Breast epithelium (tissue), 4 donors: ENCODE measurements at regions not wholly inside any gene's neighbourhood (a gene's known extent, or its start where the extent isn't known, plus 50 kb on each side); places are given as distances from the start of the nearest gene placed in this dataset.

Source experiments
- DNase-seq, 2 donors: peaks; one replicate each; pipeline ENCODE4 v3.0.0-alpha.2; 2019; ENCODE audit warnings: low spot score in 2 of 2
- H3K27ac ChIP-seq, 2 donors: fragments of 200-600 bp; sonication (generic) in 1 of 2; one replicate each; pipeline ENCODE4 v1.5.1; 2016 to 2019; ENCODE audit warnings: mild to moderate bottlenecking in 1 of 2
- H3K27me3 ChIP-seq, 2 donors: fragments of 200-600 bp; sonication (generic) in 1 of 2; one replicate each; pipeline versions ENCODE4 v1.5.1 to v1.6.0; 2017 to 2019; ENCODE audit warnings: control low read depth in 1 of 2, mild to moderate bottlenecking in 1 of 2
- H3K36me3 ChIP-seq: fragments of 200-600 bp; one replicate; pipeline ENCODE4 v1.5.1; 2019
- H3K4me1 ChIP-seq, 2 donors: fragments of 200-600 bp; sonication (generic); one replicate each; pipeline ENCODE4 v1.5.1; 2016 to 2019; ENCODE audit warnings: control low read depth in 1 of 2
- H3K4me3 ChIP-seq, 3 donors: fragments of 200-600 bp; sonication (generic); 1 replicate in 2 of 3; 2 replicates in 1 of 3; pipeline ENCODE4 v1.5.1; 2016 to 2019; ENCODE audit warnings: mild to moderate bottlenecking in 3 of 3, moderate library complexity in 2 of 3
- H3K9me3 ChIP-seq, 2 donors: fragments of 200-600 bp; sonication (generic) in 1 of 2; one replicate each; pipeline ENCODE4 v1.5.1; 2016 to 2019; ENCODE audit warnings: control low read depth in 1 of 2
- POLR2A ChIP-seq: fragments of 450-650 bp; IDR thresholded peaks from one replicate; pipeline ENCODE4 v1.6.1; 2016; ENCODE audit warnings: antibody characterized with exemption, mild to moderate bottlenecking, moderate library complexity
- POLR2AphosphoS5 ChIP-seq, 3 donors: sonication (generic); formaldehyde crosslinking; IDR thresholded peaks; one replicate each; pipeline ENCODE4 v1.6.1; 2017; ENCODE audit warnings: antibody characterized with exemption in 3 of 3
- intact Hi-C: fragments of 100-400 bp; cut with DNase I; formaldehyde crosslinking; loops from one replicate; pipeline ENCODE4 v1.15.1; 2023; ENCODE audit warnings: low total_unique reads
- TF ChIP-seq, protein P1 (sequence below), 3 donors: fragments of 450-650 bp; IDR thresholded peaks; one replicate each; pipeline ENCODE4 v1.5.1; 2016 to 2017; ENCODE audit warnings: antibody characterized with exemption in 3 of 3, mild to moderate bottlenecking in 3 of 3, moderate library complexity in 3 of 3

DNA sequence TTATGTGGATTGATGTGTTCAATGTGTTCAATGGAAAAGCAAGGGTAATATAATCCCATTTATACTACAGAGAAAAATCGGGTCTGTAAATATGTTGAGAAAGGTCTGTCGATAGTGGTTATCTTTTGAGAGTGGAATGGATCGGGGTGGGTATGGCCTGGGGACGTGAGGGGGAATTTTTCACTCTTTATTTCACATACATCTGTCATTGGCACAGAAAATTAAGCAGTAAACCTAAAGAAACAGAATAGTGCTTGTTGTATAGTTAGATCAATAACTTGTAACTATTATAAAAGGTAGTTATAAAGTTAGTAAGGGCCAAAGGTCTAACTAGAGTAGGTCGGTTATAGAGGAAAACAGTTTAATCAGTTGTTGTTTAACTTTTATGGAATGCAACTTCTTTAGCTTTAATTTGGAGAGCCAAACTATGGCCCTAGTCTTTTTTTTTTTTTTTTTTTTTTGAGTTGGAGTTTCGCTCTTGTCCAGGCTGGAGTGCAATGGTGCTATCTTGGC, 66.1 kb upstream of the ABL1 start:
- H3K27me3 ChIP-seq = no peaks in the 10 kb centered on the region
- no peak for DNase-seq
- H3K27ac ChIP-seq = no peak overlapping the region
- no peaks in the 10 kb centered on the region for H3K4me1 ChIP-seq
- H3K9me3 ChIP-seq = no peaks in the 10 kb centered on the region
- no peak overlapping the region for H3K4me3 ChIP-seq
- intact Hi-C loops = loop anchor here (10.0 kb wide), 1 partner anchor 86 kb away; no protein-coding TSS in a partner anchor
- no peak for TF ChIP-seq POLR2AphosphoS5 (IDR thresholded peaks at IDR 0.05)
- TF ChIP-seq, protein P1, sequence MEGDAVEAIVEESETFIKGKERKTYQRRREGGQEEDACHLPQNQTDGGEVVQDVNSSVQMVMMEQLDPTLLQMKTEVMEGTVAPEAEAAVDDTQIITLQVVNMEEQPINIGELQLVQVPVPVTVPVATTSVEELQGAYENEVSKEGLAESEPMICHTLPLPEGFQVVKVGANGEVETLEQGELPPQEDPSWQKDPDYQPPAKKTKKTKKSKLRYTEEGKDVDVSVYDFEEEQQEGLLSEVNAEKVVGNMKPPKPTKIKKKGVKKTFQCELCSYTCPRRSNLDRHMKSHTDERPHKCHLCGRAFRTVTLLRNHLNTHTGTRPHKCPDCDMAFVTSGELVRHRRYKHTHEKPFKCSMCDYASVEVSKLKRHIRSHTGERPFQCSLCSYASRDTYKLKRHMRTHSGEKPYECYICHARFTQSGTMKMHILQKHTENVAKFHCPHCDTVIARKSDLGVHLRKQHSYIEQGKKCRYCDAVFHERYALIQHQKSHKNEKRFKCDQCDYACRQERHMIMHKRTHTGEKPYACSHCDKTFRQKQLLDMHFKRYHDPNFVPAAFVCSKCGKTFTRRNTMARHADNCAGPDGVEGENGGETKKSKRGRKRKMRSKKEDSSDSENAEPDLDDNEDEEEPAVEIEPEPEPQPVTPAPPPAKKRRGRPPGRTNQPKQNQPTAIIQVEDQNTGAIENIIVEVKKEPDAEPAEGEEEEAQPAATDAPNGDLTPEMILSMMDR (IDR thresholded peaks at IDR 0.05) = no peak
- TF ChIP-seq POLR2A = no peak
- H3K36me3 ChIP-seq = no peaks in the 10 kb centered on the region

DNA sequence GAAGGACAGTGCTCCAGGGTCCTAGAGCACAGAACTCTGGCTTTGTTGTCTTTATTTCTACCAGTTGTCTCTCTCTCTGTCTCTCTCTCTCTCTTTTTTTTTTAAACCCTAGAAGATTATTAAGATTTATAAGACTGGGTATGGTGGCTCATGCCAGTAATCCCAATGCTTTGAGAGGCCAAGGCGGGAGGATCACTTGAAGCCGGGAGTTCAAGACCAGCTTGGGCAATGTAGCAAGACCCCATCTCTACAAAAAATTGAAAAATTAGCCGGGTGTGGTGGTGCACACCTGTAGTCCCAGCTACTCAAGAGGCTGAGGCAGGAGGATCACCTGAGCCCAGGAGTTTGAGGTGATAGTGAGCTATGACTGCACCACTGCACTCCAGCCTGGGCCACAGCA, 65.0 kb upstream of the ABL1 start:
- H3K36me3 ChIP-seq = no peaks in the 10 kb centered on the region
- TF ChIP-seq, protein P1 (IDR thresholded peaks at IDR 0.05) = no peak
- no peak for TF ChIP-seq POLR2A
- no peak for TF ChIP-seq POLR2AphosphoS5 (IDR thresholded peaks at IDR 0.05)
- H3K27ac ChIP-seq = no peak overlapping the region
- H3K4me1 ChIP-seq = no peaks in the 10 kb centered on the region
- no peak for DNase-seq
- no peaks in the 10 kb centered on the region for H3K9me3 ChIP-seq
- intact Hi-C loops = loop anchor here (10.0 kb wide), 1 partner anchor 55 kb away; no protein-coding TSS in a partner anchor
- H3K27me3 ChIP-seq = no peaks in the 10 kb centered on the region
- no peak overlapping the region for H3K4me3 ChIP-seq

DNA sequence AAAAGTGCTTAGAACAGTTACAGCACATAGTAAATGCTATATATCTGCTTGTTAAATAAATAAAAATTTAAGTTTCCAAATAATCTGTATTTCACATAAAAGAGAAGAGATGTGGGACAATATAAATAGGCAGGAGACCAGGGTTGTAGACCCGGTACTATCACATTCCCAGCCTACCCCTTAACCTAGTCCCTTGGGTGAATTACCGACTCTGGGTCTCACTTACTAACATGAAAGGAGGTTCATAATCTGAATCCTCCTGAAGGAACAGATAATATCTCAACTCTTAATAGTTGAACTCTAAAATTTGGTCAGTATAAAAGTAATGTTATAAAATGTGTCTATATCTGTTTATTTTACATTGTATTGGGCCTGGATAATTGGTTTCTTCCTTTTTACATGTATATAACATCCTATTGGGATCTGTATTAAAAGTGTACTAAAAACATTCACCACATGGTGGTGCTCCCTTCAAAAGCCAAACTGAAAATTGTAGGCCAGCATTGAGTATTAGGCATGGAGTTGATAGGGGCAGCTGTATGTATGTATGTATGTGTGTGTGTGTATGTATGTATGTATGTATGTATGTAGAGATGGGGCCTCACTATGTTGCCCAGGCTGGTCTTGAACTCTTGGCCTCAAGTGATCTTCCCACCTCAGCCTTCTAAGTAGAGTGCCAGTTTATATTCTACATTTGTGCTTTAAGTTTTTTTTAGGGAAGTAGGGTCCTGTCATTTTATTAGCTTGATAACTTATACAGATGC, 64.2 kb upstream of the ABL1 start:
- intact Hi-C loops = loop anchor here (10.0 kb wide), 1 partner anchor 56 kb away; no protein-coding TSS in a partner anchor
- no peaks in the 10 kb centered on the region for H3K4me1 ChIP-seq

DNA sequence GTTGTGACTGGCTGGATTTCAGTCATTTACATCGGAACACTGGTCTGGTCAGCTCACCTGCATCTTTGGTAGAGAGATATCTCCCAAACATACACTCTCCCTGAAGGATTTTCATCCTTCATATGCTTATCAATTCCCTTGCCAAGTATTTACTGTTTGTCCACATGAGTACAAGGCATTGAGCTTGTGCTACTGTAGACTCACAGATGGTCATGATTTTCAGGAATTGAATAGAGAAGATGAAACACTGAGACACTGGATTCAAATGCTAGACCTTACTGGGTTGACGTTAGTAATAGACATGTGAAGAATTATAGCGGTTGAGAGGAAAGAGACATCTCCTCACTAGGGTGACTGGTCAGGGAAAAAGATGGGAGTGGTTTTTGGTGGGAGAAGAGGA, 62.9 kb upstream of the ABL1 start:
- no peak overlapping the region for H3K4me3 ChIP-seq
- no peaks in the 10 kb centered on the region for H3K27me3 ChIP-seq
- TF ChIP-seq POLR2AphosphoS5 (IDR thresholded peaks at IDR 0.05) (no peak), POLR2A (no peak)
- TF ChIP-seq, protein P1 (IDR thresholded peaks at IDR 0.05) = no peak
- no peaks in the 10 kb centered on the region for H3K4me1 ChIP-seq
- no peaks in the 10 kb centered on the region for H3K36me3 ChIP-seq
- intact Hi-C loops = loop anchor here (10.0 kb wide), 1 partner anchor 57 kb away; no protein-coding TSS in a partner anchor
- DNase-seq = no peak
- H3K27ac ChIP-seq = no peak overlapping the region
- H3K9me3 ChIP-seq = no peaks in the 10 kb centered on the region

More for the DNA sequence above, 64.2 kb upstream of the ABL1 start:
- Histone ChIP-seq H3K4me3 (no peak overlapping the region), H3K27ac (no peak overlapping the region), H3K27me3 (no peaks in the 10 kb centered on the region), H3K36me3 (no peaks in the 10 kb centered on the region), H3K9me3 (no peaks in the 10 kb centered on the region)
- TF ChIP-seq POLR2A (no peak), POLR2AphosphoS5 (IDR thresholded peaks at IDR 0.05) (no peak)
- TF ChIP-seq, protein P1 (IDR thresholded peaks at IDR 0.05) = peak; percentile 67 to 82 (median 75)
- DNase-seq = no peak

DNA sequence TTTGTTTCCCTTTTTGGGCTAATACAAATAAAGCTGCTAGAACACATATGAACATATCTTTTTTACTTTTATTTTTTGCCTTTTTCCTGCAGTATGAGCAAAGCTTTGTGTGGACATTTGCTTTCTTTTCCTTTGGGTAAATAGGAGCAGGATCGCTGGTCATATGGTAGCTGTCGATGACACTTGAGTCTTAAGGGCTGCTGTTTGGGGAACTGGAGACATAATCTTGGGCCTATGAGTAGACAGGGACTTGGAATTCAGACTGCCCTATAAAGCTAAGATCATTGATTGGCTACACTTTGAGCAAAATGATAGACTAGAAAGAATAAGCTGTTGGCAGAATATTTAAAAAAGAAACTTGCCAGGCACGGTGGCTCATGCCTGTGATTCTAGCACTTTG, 60.9 kb upstream of the ABL1 start:
- H3K27ac ChIP-seq = no peak overlapping the region
- H3K4me3 ChIP-seq = no peak overlapping the region
- no peaks in the 10 kb centered on the region for H3K27me3 ChIP-seq
- H3K4me1 ChIP-seq = no peaks in the 10 kb centered on the region
- H3K36me3 ChIP-seq = no peaks in the 10 kb centered on the region
- TF ChIP-seq, protein P1 (IDR thresholded peaks at IDR 0.05) = no peak
- TF ChIP-seq POLR2AphosphoS5 (IDR thresholded peaks at IDR 0.05) (no peak), POLR2A (no peak)
- no peak for DNase-seq
- intact Hi-C loops = loop anchor here (10.0 kb wide), 1 partner anchor 59 kb away; no protein-coding TSS in a partner anchor
- no peaks in the 10 kb centered on the region for H3K9me3 ChIP-seq
